Heart left ventricle (tissue), 16 donors: ENCODE measurements at regions not wholly inside any gene's neighbourhood (a gene's known extent, or its start where the extent isn't known, plus 50 kb on each side); places are given as distances from the start of the nearest gene placed in this dataset.

Source experiments
- ATAC-seq, 4 donors: fragments of 200-7000 bp; cut with Tn5 transposase; one replicate each; pipeline ENCODE4 v1.9.1; 2020 to 2022; ENCODE audit warnings: moderate library complexity in 4 of 4, mild to moderate bottlenecking in 3 of 4, moderate number of reproducible peaks in 1 of 4
- DNase-seq, 5 donors: peaks; one replicate each; pipeline ENCODE4 v3.0.0-alpha.2; 2020
- H3K27ac ChIP-seq, 12 donors: fragments of 200-600 bp; sonication (generic) in 4 of 12; one replicate each; pipeline versions ENCODE4 v1.5.0 to v1.8.0; 2016 to 2022; ENCODE audit warnings: mild to moderate bottlenecking in 2 of 12
- H3K27me3 ChIP-seq, 9 donors: fragments of 200-600 bp; sonication (generic) in 2 of 9; one replicate each; pipeline versions ENCODE4 v1.5.1 to v1.8.0; 2016 to 2022; ENCODE audit warnings: mild to moderate bottlenecking in 3 of 9
- H3K36me3 ChIP-seq, 9 donors: fragments of 200-600 bp; sonication (generic) in 2 of 9; one replicate each; pipeline versions ENCODE4 v1.5.0 to v1.8.0; 2018 to 2022; ENCODE audit warnings: mild to moderate bottlenecking in 2 of 9
- H3K4me1 ChIP-seq, 12 donors: fragments of 200-600 bp; sonication (generic) in 4 of 12; one replicate each; pipeline versions ENCODE4 v1.5.0 to v1.8.0; 2016 to 2022; ENCODE audit warnings: mild to moderate bottlenecking in 3 of 12
- H3K4me3 ChIP-seq, 12 donors: fragments of 200-600 bp; sonication (generic) in 4 of 12; one replicate each; pipeline versions ENCODE4 v1.5.0 to v1.8.0; 2017 to 2022; ENCODE audit warnings: mild to moderate bottlenecking in 9 of 12, moderate library complexity in 4 of 12
- H3K9me3 ChIP-seq, 12 donors: fragments of 200-600 bp; sonication (generic) in 4 of 12; one replicate each; pipeline versions ENCODE4 v1.5.0 to v1.8.0; 2016 to 2022; ENCODE audit warnings: mild to moderate bottlenecking in 1 of 12
- POLR2A ChIP-seq, 2 donors: fragments of 450-650 bp; IDR thresholded peaks; one replicate each; pipeline ENCODE4 v1.6.1; 2017; ENCODE audit warnings: antibody characterized with exemption in 2 of 2, mild to moderate bottlenecking in 2 of 2, moderate library complexity in 2 of 2
- WGBS, 4 donors: extraction: QIAGEN DNeasy Blood & Tissue Kit in 2 of 4; methylation state at CpG; one replicate each; pipeline versions ENCODE4 v1.1.5 to v1.1.7; 2013 to 2018; 5-methylcytosine and 5-hydroxymethylcytosine counted together
- intact Hi-C, 10 donors: fragments of 100-400 bp; cut with DNase I; formaldehyde crosslinking; loops; one replicate each; pipeline versions ENCODE4 v1.11.1 to v1.14.2; 2022
- TF ChIP-seq, protein P1 (sequence below), 12 donors: fragments of 200-600 bp; sonication (generic) in 4 of 12; IDR thresholded peaks; one replicate each; pipeline versions ENCODE4 v1.5.0 to v1.8.0; 2018 to 2022; ENCODE audit warnings: antibody characterized with exemption in 12 of 12, mild to moderate bottlenecking in 5 of 12
- donor health status: ischemic (EF 13 %, LVEDD 7.1; RV severe dilation, severe dysfunction).
- donor health status: healthy with polysubstance abuse.
- donor health status: DM: no; HTN: yes; CAD: no.
- donor health status: DM: no; HTN: no; CAD: no.
- donor health status: ischemic (EF 25% LVEDD 6.9; RV normal size, moderate dysfunction).
- donor health status: ischemic (EF 25% LVEDD 5.7; RV mildly dilated, moderate dysfunction).
- donor health status: healthy.
- donor health status: DM: yes; HTN: yes; CAD: no.
- donor health status: ischemic (EF 35%, LVEDD 5.7; RV mildly dilated, moderate dysfunction).
- donor health status: nonischemic (EF 11% LVEDD 7.7; RV severe dilation, severe dysfunction).
- donor health status: DM: yes; HTN: yes; CAD: no.
- donor health status: PGD.
- donor health status: ischemic (EF 29% LVEDD 5.4; RV normal size, mild dysfunction).
- donor health status: nonischemic (EF 23%, LVEDD 6.1; RV moderate dilation, normal function).

DNA sequence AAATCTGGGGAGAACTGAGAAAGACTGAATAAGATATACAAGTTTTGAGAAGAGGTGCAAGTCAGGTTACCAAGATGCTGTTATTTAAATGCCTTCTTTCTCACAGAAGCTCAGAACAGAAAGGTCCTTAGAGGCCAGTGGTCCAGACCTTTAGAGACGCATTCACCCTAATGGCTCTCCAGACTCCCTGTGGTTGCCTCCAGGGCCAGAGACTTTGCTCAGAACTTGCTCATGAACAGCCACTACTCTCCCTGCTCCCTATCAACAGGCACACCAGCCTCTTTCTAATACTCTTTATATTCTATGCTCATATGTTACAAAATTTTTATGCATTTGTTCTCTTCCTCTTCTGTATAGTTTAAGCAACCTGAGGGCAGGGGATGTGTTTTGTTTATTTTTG lies 349.0 kb upstream of the TNP1 start:
- no peak for TF ChIP-seq POLR2A (IDR thresholded peaks at IDR 0.05)
- TF ChIP-seq, protein P1, sequence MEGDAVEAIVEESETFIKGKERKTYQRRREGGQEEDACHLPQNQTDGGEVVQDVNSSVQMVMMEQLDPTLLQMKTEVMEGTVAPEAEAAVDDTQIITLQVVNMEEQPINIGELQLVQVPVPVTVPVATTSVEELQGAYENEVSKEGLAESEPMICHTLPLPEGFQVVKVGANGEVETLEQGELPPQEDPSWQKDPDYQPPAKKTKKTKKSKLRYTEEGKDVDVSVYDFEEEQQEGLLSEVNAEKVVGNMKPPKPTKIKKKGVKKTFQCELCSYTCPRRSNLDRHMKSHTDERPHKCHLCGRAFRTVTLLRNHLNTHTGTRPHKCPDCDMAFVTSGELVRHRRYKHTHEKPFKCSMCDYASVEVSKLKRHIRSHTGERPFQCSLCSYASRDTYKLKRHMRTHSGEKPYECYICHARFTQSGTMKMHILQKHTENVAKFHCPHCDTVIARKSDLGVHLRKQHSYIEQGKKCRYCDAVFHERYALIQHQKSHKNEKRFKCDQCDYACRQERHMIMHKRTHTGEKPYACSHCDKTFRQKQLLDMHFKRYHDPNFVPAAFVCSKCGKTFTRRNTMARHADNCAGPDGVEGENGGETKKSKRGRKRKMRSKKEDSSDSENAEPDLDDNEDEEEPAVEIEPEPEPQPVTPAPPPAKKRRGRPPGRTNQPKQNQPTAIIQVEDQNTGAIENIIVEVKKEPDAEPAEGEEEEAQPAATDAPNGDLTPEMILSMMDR (IDR thresholded peaks at IDR 0.05), result no peak
- H3K9me3 ChIP-seq, result peaks cover 0 to 8% (median 0%) of the 10 kb centered on the region in 12 donors
- H3K4me1 ChIP-seq, result peaks cover 0 to 12% (median 0%) of the 10 kb centered on the region in 12 donors
- H3K27me3 ChIP-seq, result peaks cover 0 to 36% (median 0%) of the 10 kb centered on the region in 9 donors
- ATAC-seq, result no peak
- H3K36me3 ChIP-seq, result no peaks in the 10 kb centered on the region
- intact Hi-C loops, result no loop called here
- 91 to 100% (median 97%) methylated on average over 1 of the region's 1 CpG for WGBS, 4 donors
- no peak overlapping the region for H3K27ac ChIP-seq
- no peak for DNase-seq
- H3K4me3 ChIP-seq, result no peak overlapping the region

DNA sequence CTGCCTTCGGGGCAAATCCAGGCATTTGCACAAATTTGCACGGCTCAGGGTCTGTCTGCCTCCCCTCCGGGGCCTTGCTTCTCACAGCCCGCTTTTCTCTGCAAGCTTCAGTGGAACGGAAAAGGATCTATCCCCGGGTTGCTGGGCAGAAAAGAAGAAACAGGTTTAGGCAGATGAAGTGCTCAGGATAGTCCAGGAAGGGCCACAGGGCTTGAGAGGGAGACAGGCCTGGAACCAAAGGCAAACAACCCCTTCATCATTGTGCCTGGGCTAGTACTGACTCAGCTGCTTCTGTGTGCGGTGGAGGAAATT lies 347.8 kb upstream of the TNP1 start:
- Histone ChIP-seq H3K27me3 (peaks cover 0 to 37% (median 0%) of the 10 kb centered on the region in 9 donors), H3K9me3 (peaks cover 0 to 16% (median 0%) of the 10 kb centered on the region in 12 donors), H3K27ac (no peak overlapping the region), H3K4me3 (no peak overlapping the region), H3K36me3 (no peaks in the 10 kb centered on the region), H3K4me1 (peaks cover 0 to 12% (median 0%) of the 10 kb centered on the region in 12 donors)
- intact Hi-C loops, result no loop called here
- DNase-seq (no peak), ATAC-seq (no peak)
- WGBS, 4 donors, result 93 to 98% (median 96%) methylated on average over 7 of the region's 7 CpGs
- TF ChIP-seq POLR2A (IDR thresholded peaks at IDR 0.05), result no peak
- TF ChIP-seq, protein P1 (IDR thresholded peaks at IDR 0.05), result no peak

DNA sequence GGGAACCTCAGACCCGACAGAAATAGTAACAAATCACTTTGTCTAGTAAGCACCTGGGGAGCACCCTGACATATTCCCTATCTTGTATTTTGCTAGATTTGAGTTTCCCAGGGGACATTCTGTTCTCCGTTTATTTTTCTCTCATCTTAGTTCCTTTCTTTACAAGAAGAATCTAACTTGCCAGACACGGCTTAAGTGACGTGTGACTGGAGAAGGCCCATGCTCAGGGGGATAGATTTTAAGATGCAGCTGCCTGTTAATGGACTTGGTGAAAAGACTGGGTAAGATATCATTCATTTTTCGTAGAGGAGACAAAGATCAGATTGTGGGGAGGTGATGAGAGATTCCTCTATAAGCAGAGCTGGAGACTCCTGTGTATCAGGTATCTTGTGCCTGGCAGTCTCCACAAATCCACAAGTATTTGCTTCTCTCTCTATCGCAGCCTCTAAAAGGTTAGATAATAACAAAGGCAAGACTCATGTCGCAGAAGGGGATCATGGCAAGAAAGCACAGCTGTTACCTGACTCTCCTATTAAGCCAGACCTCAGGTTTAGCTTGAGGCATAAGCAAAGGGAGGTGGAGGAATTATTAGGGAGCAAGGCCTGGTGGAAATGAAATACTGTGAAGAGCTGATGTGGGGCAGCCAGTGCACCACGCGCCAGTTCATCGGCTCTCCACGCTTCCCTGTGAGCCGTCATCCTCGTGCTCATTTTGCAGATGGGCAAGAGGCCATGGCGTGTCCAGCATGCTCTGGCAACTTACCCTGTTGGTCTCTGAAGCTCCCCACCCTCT lies 347.2 kb upstream of the TNP1 start:
- no peak overlapping the region for H3K27ac ChIP-seq
- no peak for ATAC-seq
- H3K36me3 ChIP-seq, result no peaks in the 10 kb centered on the region
- TF ChIP-seq, protein P1 (IDR thresholded peaks at IDR 0.05), result no peak
- no peak for TF ChIP-seq POLR2A (IDR thresholded peaks at IDR 0.05)
- peaks cover 0 to 16% (median 0%) of the 10 kb centered on the region in 12 donors for H3K9me3 ChIP-seq
- DNase-seq, result no peak
- H3K4me1 ChIP-seq, result peaks cover 0 to 12% (median 0%) of the 10 kb centered on the region in 12 donors
- peaks cover 0 to 37% (median 0%) of the 10 kb centered on the region in 9 donors for H3K27me3 ChIP-seq
- H3K4me3 ChIP-seq, result no peak overlapping the region
- intact Hi-C loops, result no loop called here
- WGBS, 4 donors, result 80 to 86% (median 86%) methylated on average over 14 of the region's 14 CpGs

DNA sequence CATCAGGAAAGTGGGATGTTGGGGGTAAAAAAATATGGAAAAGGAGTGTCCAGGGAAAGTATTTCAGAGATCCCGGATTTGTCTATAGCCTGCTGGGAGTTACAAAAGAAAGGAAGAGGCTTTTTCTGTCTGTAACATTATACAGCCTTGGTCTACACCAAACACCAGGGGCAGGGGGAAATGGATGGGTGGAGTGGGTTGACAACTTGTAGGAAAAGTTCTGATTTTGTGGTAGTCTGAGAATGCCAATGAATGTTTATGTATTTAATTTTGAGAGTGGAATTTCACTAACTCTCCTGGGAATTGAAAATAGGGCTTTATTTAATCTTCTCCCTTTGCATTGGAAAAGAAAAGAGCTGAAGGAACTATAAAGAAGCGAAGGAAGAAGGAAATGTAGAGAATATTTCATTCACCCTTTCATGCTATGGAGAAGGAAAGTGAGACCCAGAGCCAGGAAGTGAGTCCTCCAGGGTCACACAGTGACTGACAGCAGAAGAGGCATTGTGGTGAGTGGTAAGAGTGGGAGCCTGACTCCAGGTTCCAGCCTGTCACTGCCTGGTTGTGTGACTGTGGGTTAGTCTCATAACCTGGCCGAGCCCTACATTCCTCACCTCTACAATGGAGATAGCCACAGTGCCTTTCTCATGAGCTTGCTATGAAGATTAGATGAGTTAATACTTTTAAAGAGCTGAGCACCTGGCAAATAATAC lies 346.3 kb upstream of the TNP1 start:
- Histone ChIP-seq H3K27ac (no peak overlapping the region), H3K36me3 (no peaks in the 10 kb centered on the region), H3K9me3 (peaks cover 0 to 16% (median 0%) of the 10 kb centered on the region in 12 donors), H3K4me3 (no peak overlapping the region), H3K27me3 (peaks cover 0 to 30% (median 0%) of the 10 kb centered on the region in 9 donors), H3K4me1 (peaks cover 0 to 12% (median 0%) of the 10 kb centered on the region in 12 donors)
- 83 to 92% (median 87%) methylated on average over 3 of the region's 3 CpGs for WGBS, 4 donors
- no peak for TF ChIP-seq POLR2A (IDR thresholded peaks at IDR 0.05)
- TF ChIP-seq, protein P1 (IDR thresholded peaks at IDR 0.05), result no peak
- intact Hi-C loops, result no loop called here
- no peak for ATAC-seq
- no peak for DNase-seq
